H9 (cell line): ENCODE measurements at regions not wholly inside any gene's neighbourhood (a gene's known extent, or its start where the extent isn't known, plus 50 kb on each side); places are given as distances from the start of the nearest gene placed in this dataset.
"Not testable (repeated sequence)": the region's sequence is repeated elsewhere in the genome, so short reads cannot be mapped to it uniquely, and the experiment has no call there.

Experiments used
- DNase-seq: peaks from one replicate; pipeline ENCODE4 v3.0.0-alpha.2; 2017
- H2AFZ ChIP-seq: one replicate; pipeline ENCODE4 v1.6.1; 2013; ENCODE audit warnings: mild to moderate bottlenecking, low read length, control low read depth, moderate library complexity
- H2AK5ac ChIP-seq: 2 replicates; pipeline ENCODE4 v1.6.1; 2013; ENCODE audit warnings: low read length, control low read depth, mixed read lengths; ENCODE audit not compliant: insufficient read length
- H2BK120ac ChIP-seq: one replicate; pipeline ENCODE4 v1.6.1; 2013; ENCODE audit warnings: low read depth, mild to moderate bottlenecking, low read length, control low read depth, inconsistent platforms; ENCODE audit not compliant: poor library complexity, severe bottlenecking
- H2BK12ac ChIP-seq: 2 replicates; pipeline ENCODE4 v1.6.1; 2013; ENCODE audit warnings: low read length, control low read depth, mixed read lengths, low read depth; ENCODE audit not compliant: insufficient read length
- H2BK15ac ChIP-seq: 2 replicates; pipeline ENCODE4 v1.6.1; 2013; ENCODE audit warnings: low read depth, low read length, control low read depth
- H2BK20ac ChIP-seq: one replicate; pipeline ENCODE4 v1.6.1; 2013; ENCODE audit warnings: low read depth, mild to moderate bottlenecking, low read length, control low read depth, inconsistent platforms; ENCODE audit not compliant: poor library complexity, severe bottlenecking
- H2BK5ac ChIP-seq: 2 replicates; pipeline ENCODE4 v1.6.1; 2013; ENCODE audit warnings: low read length, control low read depth, mixed read lengths; ENCODE audit not compliant: insufficient read length
- H3K14ac ChIP-seq: 2 replicates; pipeline ENCODE4 v1.6.1; 2013; ENCODE audit warnings: low read length, control low read depth; ENCODE audit not compliant: insufficient read depth
- H3K18ac ChIP-seq: 2 replicates; pipeline ENCODE4 v1.6.1; 2013; ENCODE audit warnings: low read depth, mild to moderate bottlenecking, mixed read lengths, low read length, control low read depth; ENCODE audit not compliant: insufficient read length
- H3K23ac ChIP-seq: 2 replicates; pipeline ENCODE4 v1.6.1; 2013; ENCODE audit warnings: low read length, control low read depth, mixed read lengths, low read depth; ENCODE audit not compliant: insufficient read length
- H3K23me2 ChIP-seq: 2 replicates; pipeline ENCODE4 v1.6.1; 2013; ENCODE audit warnings: low read depth, mild to moderate bottlenecking, mixed read lengths, low read length, control low read depth; ENCODE audit not compliant: insufficient read length, poor library complexity, severe bottlenecking
- H3K27ac ChIP-seq: 2 replicates; pipeline ENCODE4 v1.5.1; 2013; ENCODE audit warnings: low read length, control low read depth, mixed read lengths, low read depth; ENCODE audit not compliant: insufficient read length
- H3K27me3 ChIP-seq: 2 replicates; pipeline ENCODE4 v1.6.1; 2013; ENCODE audit warnings: low read length, control low read depth, inconsistent platforms; ENCODE audit not compliant: insufficient read depth
- H3K4ac ChIP-seq: 2 replicates; pipeline ENCODE4 v1.6.1; 2013; ENCODE audit warnings: low read depth, mild to moderate bottlenecking, control low read depth, inconsistent platforms, low read length, moderate library complexity
- H3K4me1 ChIP-seq: 2 replicates; pipeline ENCODE4 v1.6.1; 2013; ENCODE audit warnings: low read length, control low read depth, inconsistent platforms; ENCODE audit not compliant: insufficient read depth
- H3K4me2 ChIP-seq: 2 replicates; pipeline ENCODE4 v1.6.1; 2013; ENCODE audit warnings: low read length, control low read depth, mixed read lengths; ENCODE audit not compliant: insufficient read length, insufficient read depth
- H3K56ac ChIP-seq: 2 replicates; pipeline ENCODE4 v1.6.1; 2013; ENCODE audit warnings: low read depth, mild to moderate bottlenecking, mixed read lengths, low read length, control low read depth; ENCODE audit not compliant: insufficient read length
- H3K79me1 ChIP-seq: 2 replicates; pipeline ENCODE4 v1.6.1; 2013; ENCODE audit warnings: low read depth, mild to moderate bottlenecking, moderate library complexity, low read length, control low read depth, inconsistent platforms; ENCODE audit not compliant: insufficient read depth, poor library complexity, severe bottlenecking
- H3K79me2 ChIP-seq: 2 replicates; pipeline ENCODE4 v1.6.1; 2013; ENCODE audit warnings: low read length, control low read depth, inconsistent platforms; ENCODE audit not compliant: insufficient read depth
- H3K9ac ChIP-seq: 2 replicates; pipeline ENCODE4 v1.6.1; 2013; ENCODE audit warnings: low read length, control low read depth, mixed read lengths; ENCODE audit not compliant: insufficient read length; ENCODE audit errors: extremely low read depth
- H3K9me3 ChIP-seq: one replicate; pipeline ENCODE4 v1.6.1; 2013; ENCODE audit warnings: low read depth, low read length, inconsistent platforms; ENCODE audit not compliant: control insufficient read depth
- H3T11ph ChIP-seq: one replicate; pipeline ENCODE4 v1.6.1; 2013; ENCODE audit warnings: mild to moderate bottlenecking, low read length, control low read depth, inconsistent platforms
- H4K20me1 ChIP-seq: one replicate; pipeline ENCODE4 v1.6.1; 2013; ENCODE audit not compliant: control insufficient read depth, insufficient read length, insufficient read depth
- H4K5ac ChIP-seq: 2 replicates; pipeline ENCODE4 v1.6.1; 2013; ENCODE audit warnings: low read depth, mild to moderate bottlenecking, mixed read lengths, low read length, control low read depth; ENCODE audit not compliant: insufficient read length
- H4K8ac ChIP-seq: replicated peaks from 2 replicates; pipeline ENCODE4 v1.6.1; 2013; ENCODE audit warnings: low read length, control low read depth, mixed read lengths, low read depth; ENCODE audit not compliant: insufficient read length
- H4K91ac ChIP-seq: 2 replicates; pipeline ENCODE4 v1.6.1; 2013; ENCODE audit warnings: low read depth, mild to moderate bottlenecking, moderate library complexity, mixed read lengths, low read length, control low read depth; ENCODE audit not compliant: insufficient read length
- H3K27ac Mint-ChIP-seq, 3 experiments: 2 replicates in 2 of 3; 3 replicates in 1 of 3; pipeline ENCODE4 v1.8.0; 2020 to 2021; ENCODE audit warnings: mixed read lengths in 3 of 3, mild to moderate bottlenecking in 1 of 3, moderate library complexity in 1 of 3
- H3K27me3 Mint-ChIP-seq: 2 replicates; pipeline ENCODE4 v1.8.0; 2021; ENCODE audit warnings: low read depth, mild to moderate bottlenecking, moderate library complexity, mixed read lengths
- H3K36me3 Mint-ChIP-seq, 3 experiments: 2 replicates in 2 of 3; 3 replicates in 1 of 3; pipeline ENCODE4 v1.8.0; 2020 to 2021; ENCODE audit warnings: low read depth in 3 of 3, mixed read lengths in 3 of 3; ENCODE audit not compliant: insufficient read depth in 1 of 3
- H3K4me1 Mint-ChIP-seq, 2 experiments: 2 replicates each; pipeline ENCODE4 v1.8.0; 2020; ENCODE audit warnings: mixed read lengths in 2 of 2
- H3K4me3 Mint-ChIP-seq, 2 experiments: 2 replicates in 1 of 2; 3 replicates in 1 of 2; pipeline ENCODE4 v1.8.0; 2020 to 2021; ENCODE audit warnings: mild to moderate bottlenecking in 2 of 2, mixed read lengths in 2 of 2, moderate library complexity in 1 of 2
- H3K9me3 Mint-ChIP-seq, 2 experiments: 2 replicates in 1 of 2; 3 replicates in 1 of 2; pipeline ENCODE4 v1.8.0; 2020; ENCODE audit warnings: mild to moderate bottlenecking in 2 of 2, mixed read lengths in 2 of 2, moderate library complexity in 1 of 2
- CTCF ChIP-seq: fragments of 200-600 bp; sonication (generic); conservative IDR thresholded peaks from 3 replicates; pipeline ENCODE4 v1.8.0; 2021; ENCODE audit warnings: antibody characterized with exemption, mild to moderate bottlenecking
- WGBS: extraction: QIAGEN DNeasy Blood & Tissue Kit; methylation state at CpG from one replicate; pipeline ENCODE4 v1.1.7; 2013; ENCODE audit warnings: missing lambda C conversion rate, low lambda C conversion rate, mixed read lengths; ENCODE audit not compliant: insufficient read length; ENCODE audit errors: extremely low coverage; 5-methylcytosine and 5-hydroxymethylcytosine counted together

GRCh38 chr18:4691836-4692235 lies 236.7 kb upstream of the DLGAP1 start:
- Mint-ChIP-seq H3K36me3 (peaks cover 9 to 20% (median 12%) of the 10 kb centered on the region in 3 experiments; a peak in 6 of 7 replicates), H3K27me3 (no peaks in the 10 kb centered on the region; the same call in 1 of the 2 replicates), H3K27ac (no peak overlapping the region), H3K4me3 (no peak overlapping the region), H3K9me3 (peaks cover 34 to 42% of the 10 kb centered on the region in 2 experiments), H3K4me1 (peaks cover 0 to under 1% of the 10 kb centered on the region in 2 experiments; a peak in 1 of 4 replicates)
- Histone ChIP-seq H3K18ac (no peak overlapping the region), H3K4ac (no peak overlapping the region), H2AFZ (no peak overlapping the region), H3K14ac (no peak overlapping the region), H3K56ac (no peak overlapping the region), H3K27me3 (no peaks in the 10 kb centered on the region), H2BK12ac (no peak overlapping the region), H2BK120ac (no peak overlapping the region), H3K9me3 (no peaks in the 10 kb centered on the region), H3K27ac (no peak overlapping the region), H2AK5ac (no peak overlapping the region), H4K20me1 (no peaks in the 10 kb centered on the region), H3K9ac (no peak overlapping the region), H2BK15ac (no peak overlapping the region), H4K91ac (no peak overlapping the region), H3K4me1 (no peaks in the 10 kb centered on the region), H3K79me1 (no peaks in the 10 kb centered on the region), H3K79me2 (no peaks in the 10 kb centered on the region), H3T11ph (no peak overlapping the region), H4K8ac (no peak overlapping the region), H2BK20ac (no peak overlapping the region), H3K23ac (no peak overlapping the region), H3K23me2 (no peaks in the 10 kb centered on the region), H2BK5ac (no peak overlapping the region), H3K4me2 (no peak overlapping the region), H4K5ac (no peak overlapping the region)
- no CpG with 5 or more reads among the region's 17 CpGs for WGBS
- TF ChIP-seq CTCF: no peak
- no peak for DNase-seq

GRCh38 chr18:4678685-4679084 lies 223.6 kb upstream of the DLGAP1 start:
- H3K23me2 ChIP-seq, H3K27me3 ChIP-seq, H3K4me2 ChIP-seq, H2BK12ac ChIP-seq, H2AK5ac ChIP-seq, H3K18ac ChIP-seq, H2BK15ac ChIP-seq, H3K4me1 ChIP-seq, H3T11ph ChIP-seq, H2BK5ac ChIP-seq, H3K79me2 ChIP-seq, H2BK120ac ChIP-seq, H4K20me1 ChIP-seq, H4K8ac ChIP-seq, H3K36me3 Mint-ChIP-seq, H3K4me3 Mint-ChIP-seq, H3K27ac Mint-ChIP-seq, H4K5ac ChIP-seq, H2BK20ac ChIP-seq, H3K14ac ChIP-seq, H3K4me1 Mint-ChIP-seq, H3K9ac ChIP-seq, H2AFZ ChIP-seq, H3K27ac ChIP-seq, H3K4ac ChIP-seq, H3K23ac ChIP-seq, H3K79me1 ChIP-seq, H3K27me3 Mint-ChIP-seq, DNase-seq, H3K9me3 ChIP-seq, H4K91ac ChIP-seq, H3K56ac ChIP-seq, H3K9me3 Mint-ChIP-seq: not testable (repeated sequence)
- WGBS: no CpG with 5 or more reads among the region's 5 CpGs
